ENCODE measurements at regions not wholly inside any gene's neighbourhood (a gene's known extent, or its start where the extent isn't known, plus 50 kb on each side); places are given as distances from the start of the nearest gene placed in this dataset.

- no peak overlapping the region for H3K4me3 ChIP-seq (replicated peaks in 1 of 2; ENCODE audit: low read depth in 2 of 2, low read length in 2 of 2)
- DNase-seq (ENCODE audit: low read depth in 2 of 2), result no peak
- no peak for TF ChIP-seq CTCF (IDR thresholded peaks at IDR 0.05; ENCODE audit: low read depth, low read length)
Measured at GRCh38 chr6:115120391-115120790, 777.6 kb upstream of the HS3ST5 start.

DNA sequence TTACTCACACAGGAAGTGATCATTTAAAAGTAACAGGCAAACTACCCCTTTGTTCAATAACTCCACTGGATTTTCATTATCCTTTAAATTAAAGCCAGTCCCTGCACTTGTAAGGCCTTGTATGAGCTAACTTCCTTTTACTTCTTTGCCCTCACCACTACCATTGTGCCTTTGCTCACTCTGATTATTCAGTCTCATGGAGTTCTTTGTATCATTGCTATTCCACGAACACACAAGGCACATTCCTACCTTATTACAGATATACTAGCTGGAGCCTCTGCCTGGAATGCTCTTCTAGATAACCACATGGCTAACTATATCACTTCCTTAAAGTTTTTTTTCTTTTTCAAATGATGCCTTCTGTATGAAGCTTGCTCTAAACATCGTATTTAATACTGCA, 748.6 kb upstream of the HS3ST5 start:
- DNase-seq (ENCODE audit: low read depth in 2 of 2), result no peak
- no peak for TF ChIP-seq CTCF (IDR thresholded peaks at IDR 0.05; ENCODE audit: low read depth, low read length)
- H3K4me3 ChIP-seq (replicated peaks in 1 of 2; ENCODE audit: low read depth in 2 of 2, low read length in 2 of 2), result no peak overlapping the region

- no peak for TF ChIP-seq CTCF (IDR thresholded peaks at IDR 0.05; ENCODE audit: low read depth, low read length)
- DNase-seq (ENCODE audit: low read depth in 2 of 2), result no peak
- no peak overlapping the region for H3K4me3 ChIP-seq (replicated peaks in 1 of 2; ENCODE audit: low read depth in 2 of 2, low read length in 2 of 2)
Measured at GRCh38 chr6:115078555-115078954, 735.7 kb upstream of the HS3ST5 start.

DNA sequence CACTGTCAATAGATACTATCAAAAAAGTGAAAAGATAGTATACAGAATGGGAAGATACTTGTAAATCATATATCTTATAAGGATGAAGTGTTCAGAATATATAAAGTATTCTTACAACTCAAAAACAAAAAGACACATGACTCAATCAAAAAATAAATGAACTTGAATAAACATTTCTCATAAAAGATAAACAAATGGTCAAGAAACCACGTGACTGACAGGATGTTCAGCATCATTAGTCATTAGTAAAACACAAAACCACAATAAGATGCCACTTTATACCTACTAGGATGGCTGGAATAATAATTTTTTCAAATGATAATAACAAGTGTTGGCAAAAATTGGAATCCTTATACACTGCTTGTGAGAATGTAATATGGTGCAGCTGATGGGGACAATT, 729.1 kb upstream of the HS3ST5 start:
- TF ChIP-seq CTCF (IDR thresholded peaks at IDR 0.05; ENCODE audit: low read depth, low read length), result no peak
- DNase-seq (ENCODE audit: low read depth in 2 of 2), result peak in 1 of 2 donors; percentile 2
- no peak overlapping the region for H3K4me3 ChIP-seq (replicated peaks in 1 of 2; ENCODE audit: low read depth in 2 of 2, low read length in 2 of 2)

DNA sequence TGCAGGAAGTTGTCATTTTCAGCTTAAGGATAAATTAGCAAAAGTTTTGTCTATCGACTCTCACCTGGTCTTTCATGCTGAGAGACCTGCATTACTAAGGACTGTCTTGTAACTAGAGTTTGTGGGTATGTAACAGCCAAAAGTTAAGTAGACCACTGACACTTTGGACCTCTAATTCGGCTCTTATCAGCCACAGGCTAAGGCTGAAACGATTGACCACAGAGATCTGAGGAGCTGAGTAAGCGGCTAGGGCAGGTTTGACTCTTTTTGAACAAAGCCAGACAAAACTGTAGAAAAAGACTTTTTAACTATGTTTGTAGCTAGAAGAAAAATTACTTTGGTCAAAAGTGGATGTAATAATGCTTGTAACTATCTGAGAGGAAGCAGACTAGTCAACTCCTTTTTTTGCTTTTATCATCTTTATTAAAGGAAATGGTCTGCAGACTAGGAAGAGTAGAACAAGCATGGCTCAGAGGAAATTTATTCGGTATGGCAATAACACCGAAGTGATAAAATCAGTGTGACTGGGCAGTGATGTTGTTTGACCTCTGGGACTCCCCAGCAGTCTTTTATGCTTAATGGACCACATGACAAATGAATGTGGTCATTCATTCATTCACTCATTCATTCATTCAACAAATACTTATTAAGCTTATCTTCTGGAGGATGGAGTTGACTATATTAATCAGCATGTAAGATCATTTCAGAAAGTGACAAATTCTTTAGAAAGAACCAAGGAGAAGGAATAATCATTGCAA, 725.0 kb upstream of the HS3ST5 start:
- H3K4me3 ChIP-seq (replicated peaks in 1 of 2; ENCODE audit: low read depth in 2 of 2, low read length in 2 of 2), result no peak overlapping the region
- no peak for DNase-seq (ENCODE audit: low read depth in 2 of 2)
- TF ChIP-seq CTCF (IDR thresholded peaks at IDR 0.05; ENCODE audit: low read depth, low read length), result no peak

DNA sequence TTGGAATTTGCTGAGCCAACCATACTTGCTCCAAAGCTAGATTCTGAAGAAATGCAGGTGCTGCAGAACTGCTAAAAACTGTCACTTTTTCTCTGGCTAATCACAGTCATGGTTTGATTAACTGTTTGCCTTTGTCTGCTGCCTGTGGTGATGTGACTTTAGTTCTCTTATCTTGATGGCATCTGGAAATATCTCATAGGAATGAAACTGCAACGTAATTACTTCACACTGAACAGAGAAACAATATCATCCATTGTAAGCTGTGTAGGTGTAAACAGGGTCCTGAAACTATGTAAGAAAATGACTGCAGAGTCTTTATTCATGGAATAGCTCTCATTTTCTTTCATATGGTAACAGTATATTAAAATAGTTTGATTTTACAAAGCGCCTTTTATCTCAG, 721.9 kb upstream of the HS3ST5 start:
- TF ChIP-seq CTCF (IDR thresholded peaks at IDR 0.05; ENCODE audit: low read depth, low read length), result no peak
- no peak overlapping the region for H3K4me3 ChIP-seq (replicated peaks in 1 of 2; ENCODE audit: low read depth in 2 of 2, low read length in 2 of 2)
- DNase-seq (ENCODE audit: low read depth in 2 of 2), result no peak

GRCh38 chr6:115060581-115060980, 717.8 kb upstream of the HS3ST5 start:
- H3K4me3 ChIP-seq (replicated peaks in 1 of 2; ENCODE audit: low read depth in 2 of 2, low read length in 2 of 2), result no peak overlapping the region
- TF ChIP-seq CTCF (IDR thresholded peaks at IDR 0.05; ENCODE audit: low read depth, low read length), result no peak
- DNase-seq (ENCODE audit: low read depth in 2 of 2), result no peak

Measured in cardiac fibroblast (primary cell).